GM21515 (cell line): ENCODE measurements at regions not wholly inside any gene's neighbourhood (a gene's known extent, or its start where the extent isn't known, plus 50 kb on each side); places are given as distances from the start of the nearest gene placed in this dataset.

ENCODE experiments used
- ATAC-seq: cut with Tn5 transposase; IDR thresholded peaks from one replicate; pipeline ENCODE4 v1.9.1; 2021; ENCODE audit not compliant: unreplicated experiment

GRCh38 chr9:81532251-81532650, 157.1 kb downstream of the TLE1 start:
- ATAC-seq = no peak

DNA sequence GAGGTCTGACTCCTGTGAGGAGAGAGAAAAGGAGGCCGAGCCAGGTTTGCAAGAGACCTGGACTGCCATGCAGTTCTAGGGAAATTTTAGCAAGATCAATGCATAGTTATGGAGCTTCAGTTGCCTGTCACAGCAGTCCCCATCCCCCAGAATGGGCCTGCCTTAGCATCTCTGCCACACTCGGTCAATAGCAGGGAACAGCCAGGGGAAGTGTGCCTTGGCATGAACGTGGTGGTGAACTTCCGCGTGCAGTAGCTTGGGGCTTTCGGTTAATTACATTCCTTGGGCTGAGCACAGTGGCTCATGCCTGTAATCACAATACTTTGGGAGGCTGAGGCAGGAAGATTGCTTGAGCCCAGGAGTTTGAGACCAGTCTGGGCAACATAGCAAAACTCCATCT, 157.8 kb downstream of the TLE1 start:
- ATAC-seq = no peak

- ATAC-seq = no peak
These were observed 158.5 kb downstream of the TLE1 start for GRCh38 chr9:81530846-81531245.

- ATAC-seq = no peak
These were observed 159.0 kb downstream of the TLE1 start for GRCh38 chr9:81530310-81530810.

- no peak for ATAC-seq
These were observed 159.7 kb downstream of the TLE1 start for GRCh38 chr9:81529556-81530193.

- ATAC-seq = no peak
These were observed 162.8 kb downstream of the TLE1 start for GRCh38 chr9:81526587-81526986.

GRCh38 chr9:81522716-81523551, 166.4 kb downstream of the TLE1 start:
- ATAC-seq = no peak

DNA sequence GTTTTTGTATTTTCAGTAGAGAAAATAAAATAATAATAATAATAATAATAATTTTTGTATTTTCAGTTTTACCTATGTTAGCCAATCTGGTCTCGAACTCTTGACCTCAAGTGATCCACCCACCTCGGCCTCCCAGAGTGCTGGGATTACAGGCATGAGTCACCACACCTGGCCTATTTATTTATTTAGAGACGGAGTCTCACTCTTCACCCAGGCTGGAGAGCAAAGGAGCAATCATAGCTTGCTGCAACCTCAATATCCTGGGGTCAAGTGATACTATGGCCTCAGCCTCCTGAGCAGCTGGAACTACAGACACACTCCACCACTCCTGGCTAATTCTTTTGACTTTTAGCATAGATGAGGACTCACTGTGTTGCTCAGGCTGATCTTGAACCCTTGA, 167.5 kb downstream of the TLE1 start:
- no peak for ATAC-seq

- ATAC-seq = no peak
These were observed 169.4 kb downstream of the TLE1 start for GRCh38 chr9:81519816-81520495.

DNA sequence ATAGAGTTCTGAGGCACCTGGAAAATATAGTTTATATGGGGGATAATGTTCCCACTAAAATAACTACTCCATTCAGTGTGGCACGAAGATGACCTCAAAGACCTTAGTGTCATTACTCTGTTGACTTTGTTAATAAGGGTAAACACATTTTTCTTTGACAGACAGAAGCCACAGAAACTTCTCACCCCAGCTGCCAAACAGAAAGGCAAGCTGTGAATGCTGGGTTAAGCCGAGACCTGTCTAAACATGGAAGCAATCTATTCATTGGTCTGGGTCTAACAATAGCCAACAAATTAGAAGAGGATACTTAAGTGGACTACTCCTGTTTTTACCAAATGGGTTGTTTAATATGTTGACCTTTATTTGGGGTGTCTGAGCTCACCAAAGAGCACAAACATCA, 171.4 kb downstream of the TLE1 start:
- no peak for ATAC-seq

- no peak for ATAC-seq
These were observed 176.3 kb downstream of the TLE1 start for GRCh38 chr9:81513059-81513458.

- no peak for ATAC-seq
These were observed 176.7 kb downstream of the TLE1 start for GRCh38 chr9:81512641-81513040.

- ATAC-seq = no peak
These were observed 180.9 kb downstream of the TLE1 start for GRCh38 chr9:81508476-81508875.

GRCh38 chr9:81506941-81507864, 182.1 kb downstream of the TLE1 start:
- ATAC-seq = no peak

DNA sequence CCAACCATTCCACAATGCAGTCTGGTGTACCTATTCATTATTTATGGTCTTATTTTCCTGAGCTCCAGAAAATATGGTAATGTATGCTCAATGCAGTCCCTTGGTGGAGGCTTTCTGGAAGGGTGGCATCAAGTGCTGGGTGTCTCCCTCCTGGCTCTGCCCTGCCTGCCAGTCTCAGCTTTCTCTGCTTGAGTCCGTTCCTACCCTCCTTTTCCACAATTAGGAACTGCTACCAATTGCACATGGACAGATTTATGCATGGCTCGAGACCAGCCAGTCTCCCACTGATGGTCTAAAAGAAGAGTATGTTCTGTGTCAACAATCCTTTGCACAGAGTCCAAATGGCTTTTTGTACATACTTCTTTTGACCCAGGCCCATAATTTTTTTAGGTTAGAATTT, 189.8 kb downstream of the TLE1 start:
- no peak for ATAC-seq

- no peak for ATAC-seq
These were observed 190.3 kb downstream of the TLE1 start for GRCh38 chr9:81499021-81499454.

- ATAC-seq = no peak
These were observed 190.8 kb downstream of the TLE1 start for GRCh38 chr9:81498576-81498975.

DNA sequence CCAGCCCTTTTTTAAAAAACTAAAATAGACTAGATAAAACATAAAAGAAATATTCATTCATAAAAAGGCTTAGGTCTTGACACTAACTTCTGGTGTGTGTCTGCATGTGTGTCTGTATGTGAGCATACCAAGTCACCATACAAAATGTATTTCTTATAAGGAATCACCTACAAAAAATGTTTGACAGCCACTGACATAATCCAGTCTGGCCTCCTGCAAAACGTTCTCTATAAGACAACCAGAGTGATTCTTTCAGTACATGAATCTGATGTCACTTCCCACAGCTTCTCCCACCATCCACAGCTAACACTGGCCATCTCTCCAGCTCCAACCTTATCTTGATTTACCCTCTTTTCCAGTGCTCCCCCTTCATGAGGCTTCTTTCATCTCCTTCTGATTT, 192.3 kb downstream of the TLE1 start:
- ATAC-seq = no peak

GRCh38 chr9:81492710-81493447, 196.5 kb downstream of the TLE1 start:
- ATAC-seq = no peak
